Kidney epithelial cell (primary cell): ENCODE measurements at regions not wholly inside any gene's neighbourhood (a gene's known extent, or its start where the extent isn't known, plus 50 kb on each side); places are given as distances from the start of the nearest gene placed in this dataset.

Experiments used
- DNase-seq: peaks from one replicate; pipeline ENCODE4 v3.0.0-alpha.2; 2010; ENCODE audit warnings: low read depth
- H3K27me3 ChIP-seq: 2 replicates; pipeline ENCODE4 v1.6.0; 2011; ENCODE audit warnings: low read length; ENCODE audit not compliant: control insufficient read depth, insufficient read depth
- H3K36me3 ChIP-seq: 2 replicates; pipeline ENCODE4 v1.5.1; 2011; ENCODE audit warnings: low read length; ENCODE audit not compliant: control insufficient read depth, insufficient read depth
- H3K4me3 ChIP-seq: 2 replicates; pipeline ENCODE4 v1.5.1; 2011; ENCODE audit warnings: low read depth, mild to moderate bottlenecking, control low read depth, low read length
- TF ChIP-seq, protein P1 (sequence below): IDR thresholded peaks from 2 replicates; pipeline ENCODE4 v1.5.1; 2011; ENCODE audit warnings: mild to moderate bottlenecking, moderate library complexity, low read length, control low read depth, inconsistent platforms; ENCODE audit not compliant: insufficient read depth, poor library complexity, severe bottlenecking

DNA sequence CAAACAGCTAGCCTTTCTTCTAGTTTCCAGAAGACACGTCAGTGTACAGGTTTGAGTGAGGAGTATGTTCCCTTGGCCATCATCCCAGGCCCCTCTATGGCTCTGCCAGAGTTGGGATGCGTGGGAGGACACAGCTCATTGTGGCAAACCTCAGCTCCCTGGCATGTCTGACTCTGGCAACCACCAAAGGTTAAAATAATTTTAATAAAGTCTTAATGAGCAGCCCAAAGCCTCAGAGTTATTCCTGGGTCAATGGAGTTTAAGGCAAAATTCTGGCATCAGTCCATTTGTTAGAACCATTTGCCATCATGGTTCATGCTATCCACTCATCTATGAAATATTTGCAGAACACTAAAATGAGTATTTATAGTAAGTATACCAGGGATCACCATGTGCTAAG is 79.8 kb upstream of the PAPPA start:
- no peak overlapping the region for H3K4me3 ChIP-seq
- TF ChIP-seq, protein P1, sequence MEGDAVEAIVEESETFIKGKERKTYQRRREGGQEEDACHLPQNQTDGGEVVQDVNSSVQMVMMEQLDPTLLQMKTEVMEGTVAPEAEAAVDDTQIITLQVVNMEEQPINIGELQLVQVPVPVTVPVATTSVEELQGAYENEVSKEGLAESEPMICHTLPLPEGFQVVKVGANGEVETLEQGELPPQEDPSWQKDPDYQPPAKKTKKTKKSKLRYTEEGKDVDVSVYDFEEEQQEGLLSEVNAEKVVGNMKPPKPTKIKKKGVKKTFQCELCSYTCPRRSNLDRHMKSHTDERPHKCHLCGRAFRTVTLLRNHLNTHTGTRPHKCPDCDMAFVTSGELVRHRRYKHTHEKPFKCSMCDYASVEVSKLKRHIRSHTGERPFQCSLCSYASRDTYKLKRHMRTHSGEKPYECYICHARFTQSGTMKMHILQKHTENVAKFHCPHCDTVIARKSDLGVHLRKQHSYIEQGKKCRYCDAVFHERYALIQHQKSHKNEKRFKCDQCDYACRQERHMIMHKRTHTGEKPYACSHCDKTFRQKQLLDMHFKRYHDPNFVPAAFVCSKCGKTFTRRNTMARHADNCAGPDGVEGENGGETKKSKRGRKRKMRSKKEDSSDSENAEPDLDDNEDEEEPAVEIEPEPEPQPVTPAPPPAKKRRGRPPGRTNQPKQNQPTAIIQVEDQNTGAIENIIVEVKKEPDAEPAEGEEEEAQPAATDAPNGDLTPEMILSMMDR, result no peak
- no peaks in the 10 kb centered on the region for H3K36me3 ChIP-seq
- DNase-seq, result peak; percentile 32
- no peaks in the 10 kb centered on the region for H3K27me3 ChIP-seq

DNA sequence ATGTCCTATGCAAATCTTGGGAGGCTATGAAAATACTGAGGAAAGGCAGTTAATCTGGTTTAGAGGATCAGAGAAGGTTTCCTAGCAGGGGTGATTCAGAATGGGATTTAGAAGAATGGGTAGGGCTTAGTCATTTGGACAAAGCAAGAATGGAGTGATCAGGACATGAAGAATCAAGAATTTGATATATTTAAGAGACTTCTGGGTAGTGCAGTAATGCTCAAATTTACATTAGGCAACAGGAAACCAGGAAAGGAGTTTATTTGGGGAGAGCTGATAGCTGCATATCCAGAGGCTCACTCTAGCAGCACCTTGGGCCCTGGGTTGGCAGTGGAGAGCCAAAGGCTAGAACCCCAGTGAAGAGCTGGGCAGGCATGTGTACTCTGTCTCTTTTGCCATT is 78.9 kb upstream of the PAPPA start:
- DNase-seq, result no peak
- Histone ChIP-seq H3K36me3 (no peaks in the 10 kb centered on the region), H3K4me3 (no peak overlapping the region), H3K27me3 (no peaks in the 10 kb centered on the region)
- TF ChIP-seq, protein P1, result no peak

DNA sequence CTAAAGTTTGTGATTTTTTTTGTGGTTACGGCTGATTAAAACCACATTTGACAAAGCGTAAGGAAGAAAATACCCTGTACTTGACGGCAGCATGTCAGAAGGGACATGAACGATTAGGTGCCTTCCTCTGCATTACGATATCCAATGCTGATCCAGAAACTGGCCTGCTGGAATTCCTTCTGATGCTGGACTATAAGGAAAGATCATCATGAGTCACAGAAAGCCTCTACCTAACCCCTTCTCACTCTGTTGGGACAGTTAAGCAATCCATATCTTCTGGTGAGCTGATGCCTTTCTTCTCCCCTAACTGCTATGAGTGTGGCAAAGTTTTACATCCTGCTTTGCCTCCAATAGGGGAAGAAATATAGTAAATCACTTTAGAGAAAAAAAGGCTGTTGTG is 78.4 kb upstream of the PAPPA start:
- TF ChIP-seq, protein P1, result no peak
- H3K36me3 ChIP-seq, result no peaks in the 10 kb centered on the region
- no peaks in the 10 kb centered on the region for H3K27me3 ChIP-seq
- H3K4me3 ChIP-seq, result no peak overlapping the region
- DNase-seq, result no peak

DNA sequence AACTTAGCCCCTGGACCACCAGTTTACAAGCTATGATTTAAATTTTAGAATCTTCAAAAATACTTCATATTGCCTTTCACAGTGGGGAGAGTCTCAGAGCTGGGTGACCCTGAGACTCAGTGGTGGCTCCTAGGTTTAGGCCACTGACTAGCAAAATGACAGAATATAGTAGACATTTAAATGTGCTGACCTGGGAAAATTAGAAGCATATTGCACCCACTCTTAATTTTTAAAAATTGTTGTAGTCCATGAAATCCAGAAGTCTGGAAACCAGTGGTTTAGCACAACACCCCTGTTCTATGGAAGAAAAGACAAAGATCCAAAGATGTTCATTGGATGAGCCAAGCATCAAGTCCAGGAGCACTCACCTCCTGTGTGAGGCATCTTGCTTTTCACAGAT is 75.0 kb upstream of the PAPPA start:
- TF ChIP-seq, protein P1, result no peak
- no peaks in the 10 kb centered on the region for H3K36me3 ChIP-seq

DNA sequence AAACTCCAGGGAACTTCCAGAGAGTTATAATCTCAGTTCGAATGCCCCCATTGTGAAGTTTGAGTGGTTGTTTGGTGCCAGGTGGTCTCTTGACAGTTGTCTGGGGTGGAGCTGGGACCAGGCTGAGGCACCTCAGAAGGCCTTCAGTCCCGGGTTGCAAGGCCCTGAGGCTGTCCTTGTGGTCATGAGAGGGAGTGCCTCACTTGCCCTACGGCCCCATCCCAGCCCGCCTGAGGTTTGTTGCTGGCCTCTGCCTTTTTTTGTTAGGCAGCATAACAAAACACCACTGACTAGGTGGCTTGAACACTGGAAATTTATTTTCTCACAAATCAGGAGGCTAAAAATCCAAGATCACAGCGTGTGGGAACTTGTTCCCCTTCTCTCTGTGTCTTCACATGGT is 73.0 kb upstream of the PAPPA start:
- Histone ChIP-seq H3K4me3 (no peak overlapping the region), H3K36me3 (no peaks in the 10 kb centered on the region), H3K27me3 (no peaks in the 10 kb centered on the region)
- DNase-seq, result no peak
- TF ChIP-seq, protein P1, result no peak

More for the DNA sequence above, 75.0 kb upstream of the PAPPA start:
- no peaks in the 10 kb centered on the region for H3K27me3 ChIP-seq
- no peak for DNase-seq
- H3K4me3 ChIP-seq, result no peak overlapping the region

DNA sequence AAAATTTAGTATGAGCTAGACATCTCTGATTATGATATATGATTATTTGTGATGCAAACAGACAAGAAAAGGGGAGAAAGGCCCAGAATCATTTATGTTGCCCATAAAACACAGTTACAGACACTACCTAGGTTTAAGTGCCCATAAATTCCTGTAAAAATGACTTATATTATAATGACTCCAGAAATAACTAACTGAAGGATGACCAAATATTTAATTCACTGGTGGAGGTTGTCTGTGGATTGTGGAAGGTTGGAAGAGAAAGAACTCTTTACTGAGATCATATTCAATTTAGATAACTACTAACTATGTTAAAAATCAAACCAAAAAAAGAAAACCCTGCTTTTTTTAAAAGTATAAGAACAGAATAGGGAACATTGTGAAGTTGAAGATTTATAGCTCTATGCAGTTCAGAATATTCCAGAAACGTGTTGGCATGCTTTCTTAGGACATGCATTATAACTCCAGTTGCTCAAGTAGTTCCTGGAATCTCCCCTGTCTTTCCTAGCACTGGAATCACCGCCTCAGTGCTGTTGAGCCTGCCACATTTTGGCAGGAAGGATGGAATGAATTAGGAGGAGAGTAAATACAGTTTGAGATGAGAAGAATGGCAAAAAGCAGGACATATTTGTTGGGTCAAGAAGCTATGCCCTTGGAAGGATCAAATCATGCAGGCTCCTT is 72.0 kb upstream of the PAPPA start:
- TF ChIP-seq, protein P1, result no peak

More for the DNA sequence above, 72.0 kb upstream of the PAPPA start:
- Histone ChIP-seq H3K36me3 (no peaks in the 10 kb centered on the region), H3K27me3 (no peaks in the 10 kb centered on the region), H3K4me3 (no peak overlapping the region)
- no peak for DNase-seq
